ENCODE measurements at regions not wholly inside any gene's neighbourhood (a gene's known extent, or its start where the extent isn't known, plus 50 kb on each side); places are given as distances from the start of the nearest gene placed in this dataset.

- no peak for TF ChIP-seq ZNF652 (CRISPR knock-in tag; IDR thresholded peaks at IDR 0.05; ENCODE audit: borderline replicate concordance, low read depth)
- TF ChIP-seq EEA1 (CRISPR knock-in tag; IDR thresholded peaks at IDR 0.05; ENCODE audit: borderline replicate concordance), result no peak
- TF ChIP-seq SOX6 (IDR thresholded peaks at IDR 0.05), result no peak
- no peak for TF ChIP-seq SOX6 (CRISPR knock-in tag; IDR thresholded peaks at IDR 0.05)
These were observed 138.0 kb upstream of the PGR start (continued) for GRCh38 chr11:101267654-101268053.

GRCh38 chr11:101264306-101264705 lies 134.7 kb upstream of the PGR start:
- H3K4me1 ChIP-seq (ENCODE audit: insufficient read depth, low read length), result no peaks in the 10 kb centered on the region
- H3K27ac ChIP-seq (ENCODE audit: extremely low read length, insufficient read depth, low read length), result no peak overlapping the region
- no peak for FAIRE-seq
- H3K79me2 ChIP-seq (ENCODE audit: insufficient read depth, low read length), result no peaks in the 10 kb centered on the region
- H2AFZ ChIP-seq (ENCODE audit: low read length), result no peak overlapping the region
- ATAC-seq, result no peak
- in situ Hi-C loops (cut with HindIII; ENCODE audit: extremely low pct_ligation_motif_present, low pct_unique_long_range_greater_than_20kb) (no loop called here), intact Hi-C loops (cut with micrococcal nuclease; ENCODE audit: unreplicated experiment) (no loop called here)
- no peaks in the 10 kb centered on the region for H3K27me3 ChIP-seq (ENCODE audit: control insufficient read depth in 1 of 2, insufficient read depth in 2 of 2, low read length in 2 of 2)
- H3K9ac ChIP-seq (ENCODE audit: insufficient read depth, low read depth, low read length), result no peak overlapping the region
- POLR2A ChIA-PET, result no interaction called here
- WGBS (ENCODE audit: low lambda C conversion rate), result 4% methylated on average over 4 of the region's 4 CpGs
- no TSS peak for BruUV-seq (replicated peaks)
- CTCF ChIA-PET (ENCODE audit: low intra/inter-chr PET ratio, low total read pairs), result no interaction called here
- H3K9me3 ChIP-seq (ENCODE audit: low read length), result no peaks in the 10 kb centered on the region
- H3K4me2 ChIP-seq (ENCODE audit: low read depth, low read length), result no peak overlapping the region
- no peak overlapping the region for H3K4me3 ChIP-seq (replicated peaks in 1 of 3; ENCODE audit: insufficient read depth in 1 of 3, low read depth in 2 of 3, low read length in 3 of 3)
- no peak for DNase-seq (ENCODE audit: low spot score)
- no peaks in the 10 kb centered on the region for H3K36me3 ChIP-seq (replicated peaks in 1 of 2; ENCODE audit: control insufficient read depth in 1 of 2, insufficient read depth in 2 of 2, low read length in 2 of 2)
- H4K20me1 ChIP-seq (ENCODE audit: insufficient read depth, low read length), result no peaks in the 10 kb centered on the region
- no peak for TF ChIP-seq ZFP62 (CRISPR knock-in tag; IDR thresholded peaks at IDR 0.05)
- TF ChIP-seq ZNF414 (CRISPR knock-in tag; IDR thresholded peaks at IDR 0.05), result no peak
- TF ChIP-seq KDM2A (CRISPR knock-in tag; IDR thresholded peaks at IDR 0.05; ENCODE audit: borderline replicate concordance, low read depth), result no peak
- TF ChIP-seq JUNB (CRISPR knock-in tag; IDR thresholded peaks at IDR 0.05; ENCODE audit: borderline replicate concordance), result no peak
- no peak for TF ChIP-seq ZNF263 (CRISPR knock-in tag; IDR thresholded peaks at IDR 0.05)
- TF ChIP-seq PHB2 (IDR thresholded peaks at IDR 0.05; ENCODE audit: partially characterized antibody), result no peak
- TF ChIP-seq TCF7 (IDR thresholded peaks at IDR 0.05; ENCODE audit: low read depth), result no peak
- TF ChIP-seq ZNF251 (CRISPR knock-in tag; IDR thresholded peaks at IDR 0.05), result no peak
- no peak for TF ChIP-seq ZNF503 (CRISPR knock-in tag; IDR thresholded peaks at IDR 0.05)
- TF ChIP-seq ZSCAN9 (CRISPR knock-in tag; IDR thresholded peaks at IDR 0.05; ENCODE audit: borderline replicate concordance), result no peak
- TF ChIP-seq HMGXB3 (CRISPR knock-in tag; IDR thresholded peaks at IDR 0.05; ENCODE audit: borderline replicate concordance), result no peak
- no peak for TF ChIP-seq KLF6 (CRISPR knock-in tag; IDR thresholded peaks at IDR 0.05)
- TF ChIP-seq SOX6 (IDR thresholded peaks at IDR 0.05), result no peak
- no peak for TF ChIP-seq SOX6 (CRISPR knock-in tag; IDR thresholded peaks at IDR 0.05)
- TF ChIP-seq RORA (CRISPR knock-in tag; IDR thresholded peaks at IDR 0.05), result no peak
- TF ChIP-seq CHD4 (IDR thresholded peaks at IDR 0.05; ENCODE audit: borderline replicate concordance, low read length), result no peak
- TF ChIP-seq HOXD1 (CRISPR knock-in tag; IDR thresholded peaks at IDR 0.05), result no peak
- no peak for TF ChIP-seq HDAC2 (CRISPR knock-in tag; IDR thresholded peaks at IDR 0.05)

Data from HepG2 (cell line).